ENCODE measurements at regions not wholly inside any gene's neighbourhood (a gene's known extent, or its start where the extent isn't known, plus 50 kb on each side); places are given as distances from the start of the nearest gene placed in this dataset.

DNA sequence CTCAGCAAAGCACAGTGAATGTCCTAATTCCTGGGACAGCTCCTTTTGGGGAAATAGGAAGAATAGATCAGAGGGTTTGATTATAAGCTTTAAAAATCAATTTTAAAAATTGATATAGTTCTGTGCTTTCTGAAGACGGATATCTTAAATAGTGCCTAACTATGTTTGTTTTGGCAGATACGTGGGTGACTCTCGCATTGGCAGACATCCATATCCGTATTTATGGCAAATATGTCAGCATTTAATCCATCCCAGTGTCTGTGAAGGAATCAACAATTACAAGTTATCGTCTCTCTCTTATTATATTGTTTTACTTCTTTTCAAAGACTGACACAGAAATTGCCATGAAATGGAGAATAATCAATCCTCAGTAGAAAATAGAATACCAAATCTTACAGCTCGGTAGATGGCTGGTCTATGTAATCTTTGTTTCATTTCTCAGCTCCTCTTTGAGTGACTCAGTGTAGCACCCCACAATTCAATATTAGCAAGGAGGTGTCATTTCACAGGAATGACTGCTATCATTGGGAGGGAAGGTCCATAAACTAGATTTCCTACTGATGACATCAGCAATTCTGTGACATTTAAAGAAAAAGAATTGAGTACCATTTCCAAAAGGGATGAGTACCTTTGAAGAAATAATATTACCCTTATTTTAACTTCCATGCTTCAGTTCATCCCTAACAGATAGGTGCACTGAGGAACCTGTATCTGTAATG is 186.4 kb upstream of the NFE2L3 start:
- TF ChIP-seq, protein P1, sequence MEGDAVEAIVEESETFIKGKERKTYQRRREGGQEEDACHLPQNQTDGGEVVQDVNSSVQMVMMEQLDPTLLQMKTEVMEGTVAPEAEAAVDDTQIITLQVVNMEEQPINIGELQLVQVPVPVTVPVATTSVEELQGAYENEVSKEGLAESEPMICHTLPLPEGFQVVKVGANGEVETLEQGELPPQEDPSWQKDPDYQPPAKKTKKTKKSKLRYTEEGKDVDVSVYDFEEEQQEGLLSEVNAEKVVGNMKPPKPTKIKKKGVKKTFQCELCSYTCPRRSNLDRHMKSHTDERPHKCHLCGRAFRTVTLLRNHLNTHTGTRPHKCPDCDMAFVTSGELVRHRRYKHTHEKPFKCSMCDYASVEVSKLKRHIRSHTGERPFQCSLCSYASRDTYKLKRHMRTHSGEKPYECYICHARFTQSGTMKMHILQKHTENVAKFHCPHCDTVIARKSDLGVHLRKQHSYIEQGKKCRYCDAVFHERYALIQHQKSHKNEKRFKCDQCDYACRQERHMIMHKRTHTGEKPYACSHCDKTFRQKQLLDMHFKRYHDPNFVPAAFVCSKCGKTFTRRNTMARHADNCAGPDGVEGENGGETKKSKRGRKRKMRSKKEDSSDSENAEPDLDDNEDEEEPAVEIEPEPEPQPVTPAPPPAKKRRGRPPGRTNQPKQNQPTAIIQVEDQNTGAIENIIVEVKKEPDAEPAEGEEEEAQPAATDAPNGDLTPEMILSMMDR (IDR thresholded peaks at IDR 0.05; ENCODE audit: low read length, missing control alignments) = no peak
- H3K4me3 ChIP-seq (replicated peaks; ENCODE audit: low read depth, low read length) = no peak overlapping the region
- peak; percentile 8 for DNase-seq (ENCODE audit: low read depth)

DNA sequence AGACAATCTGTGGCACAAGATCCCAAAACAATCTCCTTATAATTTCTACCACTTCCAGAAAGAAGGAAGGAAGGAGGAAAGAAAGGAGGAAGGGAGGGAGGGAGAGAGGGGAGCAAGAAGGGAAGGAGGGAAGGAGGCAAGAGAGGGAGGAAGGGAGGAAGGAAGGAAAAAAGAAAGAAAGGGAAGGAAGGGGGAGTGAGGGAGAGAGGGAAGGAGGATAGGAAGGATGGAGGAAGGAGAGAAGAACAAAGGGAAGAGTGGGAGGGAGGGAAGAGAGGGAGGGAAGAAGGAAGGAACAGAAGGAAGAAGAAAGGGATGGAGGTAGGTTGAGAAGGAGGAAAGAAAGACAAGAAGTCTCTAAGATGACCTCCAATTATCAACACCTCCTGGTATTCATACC is 185.5 kb upstream of the NFE2L3 start:
- no peak overlapping the region for H3K4me3 ChIP-seq (replicated peaks; ENCODE audit: low read depth, low read length)
- no peak for DNase-seq (ENCODE audit: low read depth)

DNA sequence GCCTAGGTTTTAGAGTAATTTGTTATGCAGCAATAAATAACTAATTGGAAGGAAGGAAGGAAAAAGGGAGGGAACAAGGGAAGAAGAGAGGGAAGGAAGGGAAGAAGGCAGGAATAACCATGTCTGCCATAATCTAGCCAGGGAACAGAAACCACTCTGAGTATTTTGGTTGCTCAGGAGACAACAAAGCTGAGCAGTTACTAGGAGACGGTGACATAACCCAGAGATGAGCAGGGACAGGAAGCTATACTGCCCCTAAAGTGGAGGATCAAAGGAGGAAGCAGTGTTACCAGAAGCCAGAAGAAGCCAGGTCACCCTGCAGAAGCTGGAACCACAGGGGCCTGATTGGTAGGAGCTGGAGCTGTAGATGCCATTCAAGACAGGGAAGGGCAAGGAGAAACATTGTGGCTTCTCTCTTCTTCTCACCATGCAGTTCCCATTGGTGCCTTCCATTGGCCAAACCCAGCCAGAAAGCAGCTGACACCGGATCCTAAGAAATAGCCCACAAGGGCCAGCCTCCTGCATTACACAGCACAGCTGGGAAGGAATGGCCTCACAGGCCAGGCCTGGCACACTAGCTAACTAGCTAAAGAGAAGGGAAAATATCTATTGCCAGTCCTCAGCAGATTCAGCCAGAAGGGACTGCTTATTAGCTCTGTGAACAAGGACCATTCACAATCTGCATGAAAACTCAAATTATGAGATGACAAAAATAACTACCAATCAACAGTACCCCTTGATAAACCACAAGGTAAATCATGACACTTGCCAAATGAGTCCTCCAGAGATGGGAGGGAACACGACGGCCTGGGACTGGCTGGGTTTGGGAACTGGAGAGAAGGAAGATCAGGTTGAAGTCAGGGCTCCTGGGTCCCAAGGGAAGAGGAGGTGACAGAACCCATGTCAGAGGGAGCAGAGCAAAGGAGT is 184.5 kb upstream of the NFE2L3 start:
- TF ChIP-seq, protein P1 (IDR thresholded peaks at IDR 0.05; ENCODE audit: low read length, missing control alignments) = no peak
- no peak overlapping the region for H3K4me3 ChIP-seq (replicated peaks; ENCODE audit: low read depth, low read length)

More for the DNA sequence above, 185.5 kb upstream of the NFE2L3 start:
- TF ChIP-seq, protein P1 (IDR thresholded peaks at IDR 0.05; ENCODE audit: low read length, missing control alignments) = no peak

DNA sequence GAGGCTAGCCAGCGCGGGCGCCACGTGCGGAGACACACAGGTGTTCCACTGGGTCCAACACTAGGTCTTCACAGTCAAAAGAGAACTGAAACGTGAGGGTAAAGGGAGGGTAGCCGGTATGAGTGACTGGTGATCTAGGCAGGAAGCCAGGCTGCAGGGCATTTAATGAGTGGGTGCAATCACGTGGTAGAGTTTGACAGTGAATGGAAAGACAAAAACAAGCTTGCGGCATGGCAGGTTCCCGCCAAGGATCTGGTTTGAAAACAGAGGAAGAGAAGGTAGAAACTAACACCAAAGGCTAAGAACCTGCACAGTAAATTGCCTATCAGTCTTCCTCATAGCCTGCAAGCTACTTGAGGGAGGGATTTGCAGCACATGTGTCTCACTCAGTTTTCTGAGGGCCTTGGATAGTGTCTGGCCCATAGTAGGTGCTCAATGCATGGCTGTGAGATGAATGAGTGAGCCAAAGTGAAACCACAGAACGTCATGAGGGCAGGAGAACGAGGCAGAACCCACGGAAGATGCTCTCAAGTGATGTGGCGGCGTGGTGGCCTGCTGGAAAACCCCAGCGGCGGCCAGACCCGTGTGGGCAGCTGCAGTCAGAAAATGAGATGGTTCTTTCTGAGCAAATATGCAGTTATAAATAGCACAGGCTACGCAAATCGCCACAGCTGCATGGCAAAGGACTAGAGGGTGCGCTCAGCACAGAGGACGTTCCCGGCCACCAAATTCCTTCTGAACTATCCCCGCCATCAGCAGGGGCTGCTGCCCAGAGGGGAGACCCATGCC is 183.6 kb upstream of the NFE2L3 start:
- DNase-seq (ENCODE audit: low read depth) = no peak
- TF ChIP-seq, protein P1 (IDR thresholded peaks at IDR 0.05; ENCODE audit: low read length, missing control alignments) = no peak
- H3K4me3 ChIP-seq (replicated peaks; ENCODE audit: low read depth, low read length) = no peak overlapping the region

More for the DNA sequence above, 184.5 kb upstream of the NFE2L3 start:
- DNase-seq (ENCODE audit: low read depth) = no peak

DNA sequence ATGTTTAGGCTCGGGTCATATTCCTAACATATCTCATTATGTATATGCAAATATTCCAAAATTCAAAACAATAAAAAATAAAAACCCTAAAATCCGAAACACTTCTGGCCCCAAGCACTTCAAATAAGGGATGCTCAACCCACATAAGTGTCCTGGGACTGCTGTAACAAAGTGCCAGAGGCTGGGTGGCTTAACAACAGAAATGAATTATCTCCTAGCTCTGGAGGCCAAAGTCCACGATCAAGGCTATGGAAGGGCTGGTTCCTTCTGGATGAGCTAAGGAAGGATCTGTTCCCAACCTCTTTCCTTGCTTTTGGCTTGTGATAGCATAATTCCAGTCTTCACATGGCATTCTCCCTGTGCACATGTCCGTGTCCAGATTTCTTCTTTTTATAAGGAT is 181.6 kb upstream of the NFE2L3 start:
- H3K4me3 ChIP-seq (replicated peaks; ENCODE audit: low read depth, low read length) = no peak overlapping the region
- TF ChIP-seq, protein P1 (IDR thresholded peaks at IDR 0.05; ENCODE audit: low read length, missing control alignments) = no peak
- no peak for DNase-seq (ENCODE audit: low read depth)

DNA sequence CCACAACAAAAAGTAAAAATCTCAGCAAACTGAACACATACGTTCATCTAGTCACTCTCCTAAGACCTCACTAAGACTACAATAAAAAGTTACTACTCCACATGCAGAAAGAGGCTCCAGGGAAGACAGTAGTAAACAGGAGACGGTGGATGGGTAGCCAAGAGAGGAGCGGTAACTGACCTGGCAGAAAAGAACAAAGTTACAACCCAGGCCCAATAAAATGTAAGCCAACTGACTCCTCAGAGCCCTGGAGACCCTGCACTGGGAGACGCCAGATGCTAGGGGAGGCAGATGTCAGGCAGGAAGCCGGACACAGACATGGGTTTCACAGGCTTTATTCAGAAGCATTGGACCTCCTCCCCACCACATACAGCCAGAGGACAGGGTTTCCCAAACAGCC is 181.1 kb upstream of the NFE2L3 start:
- H3K4me3 ChIP-seq (replicated peaks; ENCODE audit: low read depth, low read length) = no peak overlapping the region
- TF ChIP-seq, protein P1 (IDR thresholded peaks at IDR 0.05; ENCODE audit: low read length, missing control alignments) = no peak
- DNase-seq (ENCODE audit: low read depth) = no peak
